ENCODE measurements at regions not wholly inside any gene's neighbourhood (a gene's known extent, or its start where the extent isn't known, plus 50 kb on each side); places are given as distances from the start of the nearest gene placed in this dataset.

DNA sequence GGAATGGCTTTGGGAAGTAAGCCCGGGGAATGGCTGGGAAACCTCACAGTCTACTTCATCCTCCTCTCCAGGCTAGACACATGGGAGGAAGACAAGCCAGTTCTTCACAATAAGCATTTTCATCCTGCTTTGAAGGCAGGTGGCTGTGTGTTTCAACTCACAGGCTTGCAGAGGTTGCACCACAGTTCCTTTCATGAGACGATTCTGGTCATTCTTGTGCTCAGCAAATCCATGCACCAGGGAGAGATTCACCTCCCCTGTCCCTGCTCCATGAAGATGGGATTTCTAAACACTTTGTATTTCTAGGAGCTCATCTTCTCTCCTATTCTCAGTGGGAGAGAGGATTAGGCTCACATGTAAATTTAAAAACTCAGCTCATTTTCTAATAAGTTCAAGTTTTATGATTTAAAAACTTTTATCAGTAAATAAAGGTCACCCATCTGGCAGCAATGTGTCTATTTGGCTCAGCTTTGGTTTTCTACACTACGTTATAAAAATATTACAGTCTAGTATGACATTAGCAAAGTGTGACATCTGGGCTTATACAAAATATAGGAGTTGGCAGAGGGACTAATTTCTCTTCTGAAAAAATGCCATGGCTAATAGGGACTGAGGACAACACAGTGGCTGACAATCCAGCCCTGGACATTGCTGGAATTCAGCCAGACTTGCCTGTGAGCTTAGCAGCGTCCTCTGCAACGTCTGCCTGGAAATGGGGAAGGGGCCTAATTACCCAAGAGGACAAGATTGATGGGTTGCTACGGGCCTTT lies 283.2 kb upstream of the SLC10A2 start:
- POLR2A ChIA-PET (ENCODE audit: unreplicated experiment), result no interaction called here
- Histone ChIP-seq H4K20me1 (ENCODE audit: insufficient read depth, low read length) (no peaks in the 10 kb centered on the region), H3K4me1 (ENCODE audit: control insufficient read depth, insufficient read depth, low read length) (no peaks in the 10 kb centered on the region), H4K8ac (ENCODE audit: low read depth in 2 of 2, low read length in 2 of 2) (no peak overlapping the region), H3K9ac (ENCODE audit: low read depth, low read length) (no peak overlapping the region), H2BK120ac (ENCODE audit: low read depth, low read length) (no peak overlapping the region), H2BK15ac (ENCODE audit: low read depth, low read length) (no peak overlapping the region), H3K14ac (replicated peaks; ENCODE audit: low read depth, low read length) (no peak overlapping the region), H3K18ac (ENCODE audit: low read depth, low read length) (no peak overlapping the region), H4K91ac (ENCODE audit: insufficient read depth, low read depth, low read length) (no peak overlapping the region), H2BK5ac (ENCODE audit: low read depth, low read length, poor library complexity, severe bottlenecking) (no peak overlapping the region), H3K9me1 (ENCODE audit: insufficient read depth, low read length) (no peaks in the 10 kb centered on the region), H3K56ac (ENCODE audit: extremely low read depth, insufficient read depth, low read length) (no peak overlapping the region), H2AFZ (replicated peaks; ENCODE audit: low read length, poor library complexity) (no peak overlapping the region), H3K36me3 (ENCODE audit: control insufficient read depth, insufficient read depth, low read length) (no peaks in the 10 kb centered on the region), H3K27me3 (ENCODE audit: control insufficient read depth, insufficient read depth, low read length) (no peaks in the 10 kb centered on the region), H3K23ac (ENCODE audit: low read depth, low read length) (no peak overlapping the region), H3K4me3 (ENCODE audit: insufficient read depth, low read depth, low read length) (no peak overlapping the region), H4K5ac (ENCODE audit: low read depth, low read length) (no peak overlapping the region), H3K4ac (ENCODE audit: low read depth, low read length) (no peak overlapping the region), H3K79me1 (ENCODE audit: low read depth in 1 of 2, low read length in 2 of 2) (no peaks in the 10 kb centered on the region), H3K27ac (ENCODE audit: insufficient read depth, low read length) (no peak overlapping the region), H2BK20ac (ENCODE audit: low read depth, low read length) (no peak overlapping the region), H3K4me2 (ENCODE audit: low read depth, low read length) (no peak overlapping the region), H3K9me3 (ENCODE audit: control insufficient read depth, insufficient read depth, low read length) (peaks cover 16% of the 10 kb centered on the region), H2AK5ac (ENCODE audit: low read depth, low read length) (no peak overlapping the region), H2AK9ac (replicated peaks; ENCODE audit: low read depth, low read length, poor library complexity) (no peak overlapping the region)
- ATAC-seq (ENCODE audit: low read depth) (no peak), DNase-seq (no peak)
- in situ Hi-C loops (cut with MboI; ENCODE audit: low sequenced_read_pairs), result no loop called here
- intact Hi-C loops (cut with micrococcal nuclease), result no loop called here
- WGBS, 2 experiments (ENCODE audit: extremely low coverage in 2 of 2, insufficient read length in 1 of 2), result 0% methylated on average over 3 of the region's 6 CpGs; no CpG with 5 or more reads in 1 of the 2 experiments
- CTCF ChIA-PET, result no interaction called here
- TF ChIP-seq SMC3 (IDR thresholded peaks at IDR 0.05; ENCODE audit: low read depth, low read length) (no peak), POLR2A (IDR thresholded peaks at IDR 0.05; ENCODE audit: low read depth, low read length) (no peak)
- dilution Hi-C loops (cut with HindIII; ENCODE audit: low sequenced_read_pairs, unreplicated experiment), result no loop called here
- BruUV-seq (replicated peaks), result no TSS peak

Measured in IMR-90 (cell line).